Trophoblast cell (in vitro differentiated cells and primary cell): ENCODE measurements at regions not wholly inside any gene's neighbourhood (a gene's known extent, or its start where the extent isn't known, plus 50 kb on each side); places are given as distances from the start of the nearest gene placed in this dataset.

Source experiments
- DNase-seq, 2 donors: peaks; one replicate each; pipeline ENCODE4 v3.0.0-alpha.2; 2016
- H2AFZ ChIP-seq: 2 replicates; pipeline ENCODE4 v1.6.1; 2013; ENCODE audit warnings: low read length, moderate library complexity, mild to moderate bottlenecking; ENCODE audit not compliant: insufficient read depth, poor library complexity
- H2AK5ac ChIP-seq: 2 replicates; pipeline ENCODE4 v1.6.1; 2013; ENCODE audit warnings: mild to moderate bottlenecking, low read length
- H2BK120ac ChIP-seq: 2 replicates; pipeline ENCODE4 v1.6.1; 2013; ENCODE audit warnings: low read length, mild to moderate bottlenecking, moderate library complexity; ENCODE audit not compliant: insufficient read depth, poor library complexity
- H2BK12ac ChIP-seq: 2 replicates; pipeline ENCODE4 v1.6.1; 2013; ENCODE audit warnings: mild to moderate bottlenecking, low read length, moderate library complexity
- H2BK5ac ChIP-seq: 2 replicates; pipeline ENCODE4 v1.6.1; 2013; ENCODE audit warnings: low read length, low read depth, moderate library complexity, mild to moderate bottlenecking; ENCODE audit not compliant: poor library complexity
- H3K14ac ChIP-seq: 2 replicates; pipeline ENCODE4 v1.6.1; 2013; ENCODE audit warnings: mild to moderate bottlenecking, low read length
- H3K18ac ChIP-seq: 2 replicates; pipeline ENCODE4 v1.6.1; 2013; ENCODE audit warnings: mild to moderate bottlenecking, low read length
- H3K23ac ChIP-seq: 2 replicates; pipeline ENCODE4 v1.6.1; 2013; ENCODE audit warnings: low read length
- H3K27ac ChIP-seq: 2 replicates; pipeline ENCODE4 v1.5.1; 2013; ENCODE audit warnings: low read depth, mild to moderate bottlenecking, inconsistent platforms, low read length, moderate library complexity
- H3K27me3 ChIP-seq: 2 replicates; pipeline ENCODE4 v1.6.1; 2013; ENCODE audit warnings: inconsistent platforms, mild to moderate bottlenecking, low read length, moderate library complexity; ENCODE audit not compliant: insufficient read depth
- H3K36me3 ChIP-seq, 2 experiments: 1 replicate in 1 of 2; 2 replicates in 1 of 2; pipeline ENCODE4 v1.6.1; 2013; ENCODE audit warnings: low read length in 2 of 2, mild to moderate bottlenecking in 2 of 2, moderate library complexity in 1 of 2; ENCODE audit not compliant: insufficient read depth in 2 of 2, control insufficient read depth in 1 of 2
- H3K4ac ChIP-seq: 2 replicates; pipeline ENCODE4 v1.6.1; 2013; ENCODE audit warnings: low read depth, mild to moderate bottlenecking, low read length, moderate library complexity
- H3K4me1 ChIP-seq, 2 experiments: 1 replicate in 1 of 2; 2 replicates in 1 of 2; pipeline ENCODE4 v1.6.1; 2013; ENCODE audit warnings: low read length in 2 of 2, mild to moderate bottlenecking in 2 of 2, moderate library complexity in 1 of 2; ENCODE audit not compliant: insufficient read depth in 2 of 2, control insufficient read depth in 1 of 2
- H3K4me2 ChIP-seq: 2 replicates; pipeline ENCODE4 v1.6.1; 2013; ENCODE audit warnings: inconsistent platforms, mild to moderate bottlenecking, low read length, moderate library complexity
- H3K4me3 ChIP-seq: 2 replicates; pipeline ENCODE4 v1.5.1; 2013; ENCODE audit warnings: mild to moderate bottlenecking, low read depth, low read length, inconsistent platforms
- H3K79me1 ChIP-seq: one replicate; pipeline ENCODE4 v1.6.1; 2013; ENCODE audit warnings: low read length
- H3K79me2 ChIP-seq: 2 replicates; pipeline ENCODE4 v1.6.1; 2013; ENCODE audit warnings: low read length, mild to moderate bottlenecking; ENCODE audit not compliant: control insufficient read depth, insufficient read depth, poor library complexity
- H3K9ac ChIP-seq: 2 replicates; pipeline ENCODE4 v1.6.1; 2013; ENCODE audit warnings: mild to moderate bottlenecking, low read length
- H3K9me3 ChIP-seq: 2 replicates; pipeline ENCODE4 v1.6.1; 2013; ENCODE audit warnings: low read depth, mild to moderate bottlenecking, control low read depth, inconsistent platforms, low read length; ENCODE audit not compliant: insufficient read depth
- H4K12ac ChIP-seq: 2 replicates; pipeline ENCODE4 v1.6.1; 2013; ENCODE audit warnings: low read depth, mild to moderate bottlenecking, low read length, moderate library complexity
- H4K8ac ChIP-seq: 2 replicates; pipeline ENCODE4 v1.6.1; 2013; ENCODE audit warnings: low read depth, mild to moderate bottlenecking, low read length, moderate library complexity
- H4K91ac ChIP-seq: one replicate; pipeline ENCODE4 v1.6.1; 2013; ENCODE audit warnings: low read depth, mild to moderate bottlenecking, low read length, moderate library complexity
- WGBS: extraction: QIAGEN DNeasy Blood & Tissue Kit; methylation state at CpG from one replicate; pipeline ENCODE4 v1.1.7; 2013; ENCODE audit warnings: missing lambda C conversion rate; ENCODE audit not compliant: insufficient read length, insufficient coverage; ENCODE audit errors: extremely low coverage; 5-methylcytosine and 5-hydroxymethylcytosine counted together

DNA sequence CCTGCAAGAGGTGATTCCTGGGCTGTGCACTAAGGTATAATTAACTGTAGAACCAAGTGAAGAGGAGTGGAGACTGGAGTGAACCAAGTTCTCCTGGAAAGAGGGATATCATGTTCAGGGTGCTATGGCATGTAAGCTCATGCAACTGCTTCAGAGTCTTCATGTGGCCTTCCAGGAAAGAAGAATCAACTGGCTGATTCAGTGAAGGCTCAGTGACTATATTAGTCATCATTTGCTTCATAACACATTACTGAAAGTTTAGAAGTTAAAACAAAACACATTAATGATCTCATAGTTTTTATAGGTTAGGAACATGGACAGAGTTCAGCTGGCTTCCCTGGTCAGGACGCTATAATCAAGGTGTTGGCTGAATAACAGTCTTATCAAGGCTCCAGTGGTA, 1200.8 kb upstream of the GYPC start:
- Histone ChIP-seq H2BK12ac (no peak overlapping the region), H4K12ac (no peak overlapping the region), H3K4me3 (no peak overlapping the region), H2BK120ac (no peak overlapping the region), H3K4me1 (no peaks in the 10 kb centered on the region), H2AK5ac (no peak overlapping the region), H3K4ac (no peak overlapping the region), H3K9ac (no peak overlapping the region), H3K14ac (no peak overlapping the region), H3K27me3 (no peaks in the 10 kb centered on the region), H2AFZ (no peak overlapping the region), H3K27ac (no peak overlapping the region), H4K8ac (no peak overlapping the region), H3K4me2 (no peak overlapping the region), H2BK5ac (no peak overlapping the region), H3K79me2 (no peaks in the 10 kb centered on the region), H3K23ac (no peak overlapping the region), H3K36me3 (no peaks in the 10 kb centered on the region), H3K18ac (no peak overlapping the region), H3K9me3 (no peaks in the 10 kb centered on the region), H4K91ac (no peak overlapping the region), H3K79me1 (no peaks in the 10 kb centered on the region)
- no CpG with 5 or more reads among the region's 1 CpG for WGBS
- no peak for DNase-seq

GRCh38 chr2:125456693-125457363, 1199.1 kb upstream of the GYPC start:
- Histone ChIP-seq H2AFZ (no peak overlapping the region), H3K27ac (no peak overlapping the region), H3K36me3 (no peaks in the 10 kb centered on the region), H2AK5ac (no peak overlapping the region), H3K9ac (no peak overlapping the region), H2BK12ac (no peak overlapping the region), H3K4me2 (no peak overlapping the region), H3K79me2 (no peaks in the 10 kb centered on the region), H3K23ac (no peak overlapping the region), H3K4me1 (no peaks in the 10 kb centered on the region), H4K91ac (no peak overlapping the region), H2BK120ac (no peak overlapping the region), H3K4me3 (no peak overlapping the region), H4K12ac (no peak overlapping the region), H3K9me3 (no peaks in the 10 kb centered on the region), H3K79me1 (no peaks in the 10 kb centered on the region), H4K8ac (no peak overlapping the region), H2BK5ac (no peak overlapping the region), H3K27me3 (no peaks in the 10 kb centered on the region), H3K14ac (no peak overlapping the region), H3K4ac (no peak overlapping the region), H3K18ac (no peak overlapping the region)
- DNase-seq = no peak
- WGBS = no CpG with 5 or more reads among the region's 3 CpGs

DNA sequence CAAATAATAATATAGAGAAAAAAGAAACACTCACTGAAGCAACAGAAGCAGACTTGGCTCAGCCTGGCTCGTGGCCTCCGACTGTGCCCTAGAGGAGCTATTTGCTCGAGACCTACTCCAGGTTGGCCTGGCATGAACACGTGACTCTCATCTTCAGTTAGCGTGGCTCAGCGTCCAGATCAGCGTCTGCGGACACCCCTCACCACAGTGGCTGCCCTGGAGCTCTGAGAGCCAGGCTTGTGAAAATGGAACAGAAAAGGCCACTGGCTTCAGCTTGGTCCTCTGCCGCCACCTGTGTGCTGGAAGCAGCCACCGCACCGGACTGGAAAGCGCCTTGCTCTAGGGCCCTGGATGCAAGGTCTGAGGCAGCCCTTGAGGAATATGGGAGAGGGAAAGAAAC, 1184.0 kb upstream of the GYPC start:
- Histone ChIP-seq H4K12ac (no peak overlapping the region), H3K14ac (no peak overlapping the region), H3K9me3 (peaks cover 3% of the 10 kb centered on the region), H2AFZ (no peak overlapping the region), H3K27me3 (no peaks in the 10 kb centered on the region), H3K4me3 (no peak overlapping the region), H3K9ac (no peak overlapping the region), H2BK12ac (no peak overlapping the region), H3K79me2 (no peaks in the 10 kb centered on the region), H3K79me1 (no peaks in the 10 kb centered on the region), H3K36me3 (no peaks in the 10 kb centered on the region), H4K91ac (no peak overlapping the region), H2AK5ac (no peak overlapping the region), H3K27ac (no peak overlapping the region), H3K4ac (no peak overlapping the region), H3K4me1 (peaks cover 0 to 1% of the 10 kb centered on the region in 2 experiments), H2BK5ac (no peak overlapping the region), H4K8ac (no peak overlapping the region), H2BK120ac (no peak overlapping the region), H3K4me2 (no peak overlapping the region), H3K23ac (no peak overlapping the region), H3K18ac (no peak overlapping the region)
- peak in 1 of 2 donors; percentile 15 for DNase-seq
- no CpG with 5 or more reads among the region's 12 CpGs for WGBS

DNA sequence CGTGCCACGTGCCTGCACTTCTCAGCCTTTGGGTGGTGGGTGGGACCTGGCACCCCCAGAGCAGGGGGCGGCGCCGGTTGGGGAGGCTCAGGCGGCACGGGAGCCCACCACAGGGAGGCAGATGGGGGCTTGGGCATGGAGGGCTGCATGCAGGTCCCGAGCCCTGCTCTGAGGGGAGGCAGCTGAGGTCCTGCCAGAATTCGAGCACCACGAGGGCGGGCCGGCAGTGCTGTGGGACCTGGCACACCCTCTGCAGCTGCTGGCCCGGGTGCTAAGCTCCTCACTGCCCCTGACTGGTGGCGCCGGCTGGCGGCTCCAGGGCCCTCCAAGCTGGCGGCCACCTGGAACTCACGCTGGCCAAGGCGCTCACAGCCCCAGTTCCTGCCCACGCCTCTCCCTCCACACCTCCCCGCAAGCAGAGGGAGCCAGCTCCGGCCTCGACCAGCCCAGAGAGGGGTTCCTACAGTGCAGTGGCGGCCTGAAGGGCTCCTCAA, 1176.8 kb upstream of the GYPC start:
- no peak for DNase-seq
- no peak overlapping the region for H2BK120ac ChIP-seq
- no peak overlapping the region for H2BK5ac ChIP-seq
- H3K9me3 ChIP-seq = peaks cover 11% of the 10 kb centered on the region
- no peak overlapping the region for H3K14ac ChIP-seq
- H3K36me3 ChIP-seq = no peaks in the 10 kb centered on the region
- H3K4me3 ChIP-seq = no peak overlapping the region
- no peak overlapping the region for H3K27ac ChIP-seq
- no peak overlapping the region for H2AFZ ChIP-seq
- no peak overlapping the region for H2BK12ac ChIP-seq
- H4K8ac ChIP-seq = no peak overlapping the region
- H2AK5ac ChIP-seq = no peak overlapping the region
- H3K27me3 ChIP-seq = no peaks in the 10 kb centered on the region
- no peak overlapping the region for H3K4ac ChIP-seq
- no peaks in the 10 kb centered on the region for H3K79me1 ChIP-seq
- no peak overlapping the region for H4K12ac ChIP-seq
- no peaks in the 10 kb centered on the region for H3K79me2 ChIP-seq
- no peak overlapping the region for H3K4me2 ChIP-seq
- no peak overlapping the region for H4K91ac ChIP-seq
- no peak overlapping the region for H3K23ac ChIP-seq
- WGBS = no CpG with 5 or more reads among the region's 24 CpGs
- no peaks in the 10 kb centered on the region for H3K4me1 ChIP-seq
- H3K9ac ChIP-seq = no peak overlapping the region
- H3K18ac ChIP-seq = no peak overlapping the region
